ENCODE measurements at regions not wholly inside any gene's neighbourhood (a gene's known extent, or its start where the extent isn't known, plus 50 kb on each side); places are given as distances from the start of the nearest gene placed in this dataset.

GRCh38 chr1:38275960-38276359 is 229.4 kb upstream of the POU3F1 start:
- ATAC-seq = no peak
- Histone ChIP-seq H3K9me2 (ENCODE audit: insufficient read depth) (peaks cover 8% of the 10 kb centered on the region; the same call in 1 of the 2 replicates), H3K79me2 (replicated peaks; ENCODE audit: insufficient read depth) (no peaks in the 10 kb centered on the region), H3K27me3 (ENCODE audit: insufficient read depth) (no peaks in the 10 kb centered on the region), H4K20me1 (replicated peaks; ENCODE audit: insufficient read depth) (no peaks in the 10 kb centered on the region), H2AFZ (no peak overlapping the region), H3F3A (replicated peaks; ENCODE audit: low read depth) (peaks cover 12% of the 10 kb centered on the region; the same call in 1 of the 2 replicates), H3K4me3 (no peak overlapping the region), H3K4me2 (no peak overlapping the region), H3K4me1 (ENCODE audit: insufficient read depth) (peaks cover 22% of the 10 kb centered on the region), H3K27ac (ENCODE audit: low read depth) (no peak overlapping the region), H3K36me3 (ENCODE audit: insufficient read depth) (peaks cover 17% of the 10 kb centered on the region)
- Mint-ChIP-seq H3K27ac (no peak overlapping the region), H3K4me1 (peaks cover 33% of the 10 kb centered on the region), H3K9me3 (peaks cover 48% of the 10 kb centered on the region), H3K4me3 (no peak overlapping the region), H3K27me3 (ENCODE audit: insufficient read depth, low read depth, poor library complexity) (peaks cover 13% of the 10 kb centered on the region), H3K36me3 (ENCODE audit: low read depth) (peaks cover 32% of the 10 kb centered on the region)
- TF ChIP-seq EZH2phosphoT487 (IDR thresholded peaks at IDR 0.05; ENCODE audit: unreplicated experiment) = no peak
- no peak for TF ChIP-seq ETS1 (IDR thresholded peaks at IDR 0.05)
- TF ChIP-seq STAT1 (IDR thresholded peaks at IDR 0.05; ENCODE audit: unreplicated experiment) = no peak
- no peak for TF ChIP-seq POLR2AphosphoS5 (IDR thresholded peaks at IDR 0.05; ENCODE audit: low read depth)
- TF ChIP-seq ZNF331 (CRISPR knock-in tag; IDR thresholded peaks at IDR 0.05; ENCODE audit: low read depth) = no peak
- TF ChIP-seq ZNF462 (CRISPR knock-in tag; IDR thresholded peaks at IDR 0.05) = no peak
- TF ChIP-seq CREB1 (CRISPR knock-in tag; IDR thresholded peaks at IDR 0.05; ENCODE audit: low read depth) = no peak
- TF ChIP-seq JUNB (IDR thresholded peaks at IDR 0.05; ENCODE audit: unreplicated experiment) = no peak
- no peak for TF ChIP-seq CTCF (conservative IDR thresholded peaks at IDR 0.05; ENCODE audit: low read depth in 2 of 2)
- TF ChIP-seq ZNF114 (CRISPR knock-in tag; IDR thresholded peaks at IDR 0.05) = no peak
- no peak for TF ChIP-seq NANOG (IDR thresholded peaks at IDR 0.05; ENCODE audit: borderline replicate concordance)
- TF ChIP-seq EZH2 (IDR thresholded peaks at IDR 0.05; ENCODE audit: low read depth, unreplicated experiment) = no peak
- no peak for TF ChIP-seq REST (IDR thresholded peaks at IDR 0.05; ENCODE audit: unreplicated experiment)
- no peak for DNase-seq (ENCODE audit: low spot score)

Data from GM23338 (cell line).